ENCODE measurements at regions not wholly inside any gene's neighbourhood (a gene's known extent, or its start where the extent isn't known, plus 50 kb on each side); places are given as distances from the start of the nearest gene placed in this dataset.

GRCh38 chr2:215880970-215881369 lies 132.4 kb downstream of the MREG start (continued):
- TF ChIP-seq DPF2 (IDR thresholded peaks at IDR 0.05) (no peak), BACH1 (tag; IDR thresholded peaks at IDR 0.05) (no peak), CREBBP (IDR thresholded peaks at IDR 0.05; ENCODE audit: low read depth, low read length) (no peak), PTBP1 (IDR thresholded peaks at IDR 0.05; ENCODE audit: low read depth, low read length) (no peak), THAP7 (CRISPR knock-in tag; IDR thresholded peaks at IDR 0.05) (no peak), ZNF655 (CRISPR knock-in tag; IDR thresholded peaks at IDR 0.05) (no peak)

GRCh38 chr2:215879977-215880940 lies 133.1 kb downstream of the MREG start:
- Histone ChIP-seq H3K27ac (ENCODE audit: extremely low read depth, low read depth, low read length) (no peak overlapping the region), H3K9ac (ENCODE audit: insufficient read depth in 1 of 2, low read depth in 2 of 2, low read length in 2 of 2) (no peak overlapping the region), H3K9me1 (ENCODE audit: control insufficient read depth, insufficient read depth, low read length) (no peaks in the 10 kb centered on the region), H3K4me3 (no peak overlapping the region), H3K4me1 (replicated peaks in 1 of 2; ENCODE audit: control insufficient read depth in 2 of 2, insufficient read depth in 2 of 2, low read length in 2 of 2) (peaks cover 0 to 3% of the 10 kb centered on the region in 2 experiments; a peak in 2 of 5 replicates), H3K4me2 (ENCODE audit: insufficient read depth, low read length) (no peak overlapping the region), H4K20me1 (replicated peaks; ENCODE audit: control insufficient read depth, insufficient read depth, low read length) (no peaks in the 10 kb centered on the region), H3K27me3 (ENCODE audit: control insufficient read depth in 2 of 2, insufficient read depth in 2 of 2, low read length in 2 of 2) (no peaks in the 10 kb centered on the region), H3K9me3 (replicated peaks; ENCODE audit: control insufficient read depth, insufficient read depth, low read depth, low read length) (no peaks in the 10 kb centered on the region), H3K79me2 (ENCODE audit: control insufficient read depth, insufficient read depth, low read length) (no peaks in the 10 kb centered on the region), H2AFZ (ENCODE audit: low read depth, low read length) (peak overlapping the region; percentile 74; the same call in 1 of the 2 replicates), H3K36me3 (ENCODE audit: control insufficient read depth, insufficient read depth, low read length) (no peaks in the 10 kb centered on the region)
- ATAC-seq (no peak), DNase-seq (ENCODE audit: extremely low read depth in 1 of 4, low spot score in 3 of 4) (no peak), FAIRE-seq (no peak)
- CTCF ChIA-PET (ENCODE audit: low intra/inter-chr PET ratio) = no interaction called here
- in situ Hi-C loops (cut with MboI) = no loop called here
- BruUV-seq (replicated peaks) = no TSS peak
- intact Hi-C loops (cut with micrococcal nuclease) = no loop called here
- TF ChIP-seq SIN3B (IDR thresholded peaks at IDR 0.05; ENCODE audit: low read depth) (no peak), ZBTB34 (CRISPR knock-in tag; IDR thresholded peaks at IDR 0.05) (no peak), BDP1 (IDR thresholded peaks at IDR 0.05; ENCODE audit: insufficient read depth, insufficient read length) (no peak), ZNF212 (CRISPR knock-in tag; IDR thresholded peaks at IDR 0.05) (no peak), MED1 (CRISPR knock-in tag; IDR thresholded peaks at IDR 0.05; ENCODE audit: borderline replicate concordance) (no peak)
- POLR2A ChIA-PET = interaction anchor here (0.6 to 1.3 kb wide), 3 partner anchors 11 to 1682 kb away, joined by 3 read pairs; no protein-coding TSS in a partner anchor
- WGBS (ENCODE audit: insufficient coverage, low coverage, missing lambda C conversion rate) = 90% methylated on average over 8 of the region's 8 CpGs
